K562 (cell line): ENCODE measurements at regions not wholly inside any gene's neighbourhood (a gene's known extent, or its start where the extent isn't known, plus 50 kb on each side); places are given as distances from the start of the nearest gene placed in this dataset.

Experiments used
- ATAC-seq: fragments of 200-7000 bp; cut with Tn5 transposase; 3 replicates; pipeline ENCODE4 v1.9.1; 2020; ENCODE audit warnings: moderate library complexity
- BruUV-seq: library from RNA; stranded (reverse); fragments of 400-500 nt; replicated peaks from 2 replicates; lab custom pipeline; 2021; lab: Mats Ljungman, UMichigan
- CTCF ChIA-PET: fragments of 300-600 bp; formaldehyde crosslinking; extraction: SDS; loops from one replicate; lab custom pipeline; 2021; ENCODE audit warnings: low intra/inter-chr PET ratio; lab: Yijun Ruan, JAX
- POLR2A ChIA-PET: fragments of 300-600, 350-650 bp; sonication (Branson Sonifier 250); formaldehyde crosslinking; extraction: SDS; loops from one replicate; lab custom pipeline; 2021; ENCODE audit warnings: antibody characterized with exemption, inconsistent platforms; lab: Yijun Ruan, JAX
- DNase-seq, 4 experiments: peaks; one replicate each; pipeline versions ENCODE4 v3.0.0 to v3.0.0-alpha.2; 2011 to 2018; ENCODE audit warnings: low spot score in 3 of 4, mixed read lengths in 3 of 4; ENCODE audit errors: extremely low read depth in 1 of 4
- FAIRE-seq: peaks from 2 replicates; lab custom pipeline; 2011; peaks lifted over from hg19 to GRCh38; lab: Jason Lieb, UNC
- H2AFZ ChIP-seq: 2 replicates; pipeline ENCODE4 v1.6.0; 2011; ENCODE audit warnings: low read depth, low read length, control low read depth, inconsistent platforms
- H3K27ac ChIP-seq: fragments of 200-600 bp; 3 replicates; pipeline ENCODE4 v1.8.0; 2011; ENCODE audit warnings: low read depth, mild to moderate bottlenecking, control low read depth, inconsistent platforms, low read length, moderate library complexity, mixed read lengths; ENCODE audit errors: extremely low read depth
- H3K27me3 ChIP-seq, 2 experiments: fragments of 300-600 bp in 1 of 2; 2 replicates in 1 of 2; 3 replicates in 1 of 2; pipeline versions ENCODE4 v1.6.0 to v1.8.0; 2011; ENCODE audit warnings: inconsistent platforms in 2 of 2, low read length in 2 of 2, mild to moderate bottlenecking in 1 of 2, mixed read lengths in 1 of 2, moderate library complexity in 1 of 2; ENCODE audit not compliant: control insufficient read depth in 2 of 2, insufficient read depth in 2 of 2
- H3K36me3 ChIP-seq: fragments of 300-600 bp; 3 replicates; pipeline ENCODE4 v1.8.0; 2011; ENCODE audit warnings: mild to moderate bottlenecking, low read length, inconsistent platforms; ENCODE audit not compliant: control insufficient read depth, insufficient read depth
- H3K4me1 ChIP-seq, 2 experiments: fragments of 200-600 bp in 1 of 2; replicated peaks in 1 of 2; 2 replicates in 1 of 2; 3 replicates in 1 of 2; pipeline versions ENCODE4 v1.5.1 to v1.8.0; 2011; ENCODE audit warnings: inconsistent platforms in 2 of 2, low read length in 2 of 2, mild to moderate bottlenecking in 1 of 2, mixed read lengths in 1 of 2, moderate library complexity in 1 of 2; ENCODE audit not compliant: control insufficient read depth in 2 of 2, insufficient read depth in 2 of 2
- H3K4me2 ChIP-seq: 2 replicates; pipeline ENCODE4 v1.6.1; 2011; ENCODE audit warnings: low read length, control low read depth, inconsistent platforms, mixed read lengths; ENCODE audit not compliant: insufficient read depth
- H3K4me3 ChIP-seq: fragments of 200-600 bp; sonication (generic), shearing (Covaris generic); 2 replicates; pipeline ENCODE4 v1.5.1; 2016; ENCODE audit warnings: control low read depth, inconsistent platforms
- H3K79me2 ChIP-seq: fragments of 200-600 bp; 3 replicates; pipeline ENCODE4 v1.8.0; 2011; ENCODE audit warnings: low read length, inconsistent platforms; ENCODE audit not compliant: control insufficient read depth, insufficient read depth
- H3K9ac ChIP-seq, 2 experiments: 2 replicates each; pipeline versions ENCODE4 v1.6.0 to v1.6.1; 2011; ENCODE audit warnings: low read depth in 2 of 2, low read length in 2 of 2, control low read depth in 1 of 2, inconsistent platforms in 1 of 2, mild to moderate bottlenecking in 1 of 2, mixed read lengths in 1 of 2; ENCODE audit not compliant: insufficient read depth in 1 of 2
- H3K9me1 ChIP-seq: one replicate; pipeline ENCODE4 v1.6.0; 2011; ENCODE audit warnings: inconsistent platforms, mild to moderate bottlenecking, low read length, moderate library complexity; ENCODE audit not compliant: control insufficient read depth, insufficient read depth
- H3K9me3 ChIP-seq: replicated peaks from 2 replicates; pipeline ENCODE4 v1.5.1; 2011; ENCODE audit warnings: low read depth, low read length, inconsistent platforms; ENCODE audit not compliant: control insufficient read depth, insufficient read depth
- H4K20me1 ChIP-seq: replicated peaks from 2 replicates; pipeline ENCODE4 v1.6.1; 2011; ENCODE audit warnings: low read length, inconsistent platforms, mixed read lengths; ENCODE audit not compliant: control insufficient read depth, insufficient read depth
- HDAC6 ChIP-seq: IDR thresholded peaks from 2 replicates; pipeline ENCODE4 v1.6.1; 2012; ENCODE audit warnings: low read depth, mild to moderate bottlenecking, control low read depth, inconsistent platforms, low read length, moderate library complexity
- POU5F1 ChIP-seq: fragments of 150-350 bp; IDR thresholded peaks from 2 replicates; pipeline ENCODE4 v1.6.1; 2014; ENCODE audit warnings: borderline replicate concordance, low read length, low read depth, mild to moderate bottlenecking; ENCODE audit not compliant: partially characterized antibody
- SIN3B ChIP-seq: fragments of 450-650 bp; IDR thresholded peaks from 2 replicates; pipeline ENCODE4 v1.6.1; 2017; ENCODE audit warnings: low read depth, mild to moderate bottlenecking, moderate library complexity
- ZBTB1 ChIP-seq: sonication (generic); formaldehyde crosslinking; IDR thresholded peaks from 2 replicates; pipeline ENCODE4 v1.8.1; 2023; ENCODE audit warnings: missing genetic modification reagents, low read depth, mild to moderate bottlenecking, borderline replicate concordance
- WGBS: fragments of 100-300 bp; shearing (Covaris generic); methylation state at CpG from one replicate; pipeline ENCODE4 v1.1.6; 2016; ENCODE audit warnings: low coverage, mixed read lengths; ENCODE audit not compliant: insufficient coverage; ENCODE audit errors: missing lambda C conversion rate; 5-methylcytosine and 5-hydroxymethylcytosine counted together
- in situ Hi-C: fragments of 300-500 bp; cut with MboI; formaldehyde crosslinking; loops from 4 replicates; pipeline ENCODE4 v1.15.0; 2018; ENCODE audit warnings: inconsistent platforms, mixed read lengths
- intact Hi-C: fragments of 100-400 bp; cut with micrococcal nuclease; formaldehyde crosslinking; loops from 2 replicates; pipeline ENCODE4 v1.14.2; 2022

DNA sequence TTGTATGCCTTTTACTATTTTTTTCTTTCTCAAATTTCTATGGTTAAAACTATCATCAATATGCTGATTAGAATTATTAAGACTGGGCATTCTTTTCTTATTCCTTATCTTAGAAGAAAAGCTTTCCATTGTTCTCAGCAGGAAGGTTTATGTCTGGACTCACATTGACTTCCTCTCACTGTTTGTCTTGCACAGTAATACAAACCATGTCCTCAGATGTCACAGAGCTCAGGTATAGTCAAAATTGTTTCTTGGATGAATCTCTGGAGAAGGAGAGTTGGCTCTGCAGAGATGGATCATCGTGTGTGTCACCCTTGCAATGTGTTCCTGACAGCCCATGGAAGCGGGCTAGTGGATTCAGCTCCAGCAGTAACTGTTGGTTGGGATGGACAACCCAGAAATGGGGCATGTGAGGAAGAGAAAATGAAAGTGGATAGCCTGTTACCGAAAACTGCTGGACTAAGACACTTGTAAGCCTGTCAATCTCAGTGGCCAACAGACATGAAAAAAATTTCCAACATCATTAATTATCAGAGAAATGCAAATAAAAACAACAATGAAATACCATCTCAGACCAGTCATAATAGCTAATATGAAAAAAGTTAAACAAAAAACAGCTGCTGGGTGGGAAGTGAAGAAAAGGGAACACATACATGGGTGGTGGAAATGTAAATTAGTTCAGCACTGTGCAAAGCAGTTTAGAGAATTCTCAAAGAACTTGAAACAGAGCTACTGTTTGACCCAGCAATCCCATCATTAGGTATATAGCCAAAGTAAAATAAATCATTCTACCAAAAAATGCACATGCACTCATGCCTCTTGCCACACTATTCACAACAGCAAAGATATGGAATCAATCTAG lies 967.8 kb downstream of the TMEM121 start (continued):
- no peak for TF ChIP-seq ZBTB1 (CRISPR knock-in tag)

DNA sequence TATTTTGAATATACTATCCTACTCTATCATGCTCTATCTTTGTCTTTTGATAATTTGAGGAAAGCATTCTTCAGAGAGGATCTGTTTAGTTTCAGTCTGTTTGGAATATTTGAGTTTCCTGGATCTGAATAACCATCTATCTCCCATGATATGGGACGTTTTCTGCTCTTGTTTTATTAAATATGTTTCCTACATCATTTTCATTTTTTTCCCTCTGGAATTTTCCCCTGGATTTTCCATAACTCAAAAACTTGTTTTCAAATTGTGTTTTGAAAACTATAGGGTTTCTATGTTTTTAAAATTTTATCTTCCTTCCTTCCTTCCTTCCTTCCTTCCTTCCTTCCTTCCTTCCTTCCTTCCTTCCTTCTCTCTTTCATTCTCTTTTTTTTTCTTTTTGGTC lies 974.2 kb downstream of the TMEM121 start:
- no peak for TF ChIP-seq SIN3B
- TF ChIP-seq POU5F1, result no peak
- TF ChIP-seq HDAC6, result no peak
- Histone ChIP-seq H3K9ac (no peak overlapping the region), H3K4me3 (no peak overlapping the region), H4K20me1 (no peaks in the 10 kb centered on the region), H3K27ac (no peak overlapping the region), H3K79me2 (no peaks in the 10 kb centered on the region), H3K9me3 (no peaks in the 10 kb centered on the region), H3K4me1 (no peaks in the 10 kb centered on the region), H2AFZ (no peak overlapping the region), H3K9me1 (no peaks in the 10 kb centered on the region), H3K27me3 (no peaks in the 10 kb centered on the region), H3K36me3 (no peaks in the 10 kb centered on the region), H3K4me2 (no peak overlapping the region)
- BruUV-seq, result no TSS peak
- ChIA-PET CTCF (no interaction called here), POLR2A (no interaction called here)
- DNase-seq (no peak), FAIRE-seq (no peak), ATAC-seq (no peak)
- in situ Hi-C loops (no loop called here), intact Hi-C loops (no loop called here)
- 8% methylated on average over 1 of the region's 1 CpG for WGBS
